ENCODE measurements at regions not wholly inside any gene's neighbourhood (a gene's known extent, or its start where the extent isn't known, plus 50 kb on each side); places are given as distances from the start of the nearest gene placed in this dataset.

DNA sequence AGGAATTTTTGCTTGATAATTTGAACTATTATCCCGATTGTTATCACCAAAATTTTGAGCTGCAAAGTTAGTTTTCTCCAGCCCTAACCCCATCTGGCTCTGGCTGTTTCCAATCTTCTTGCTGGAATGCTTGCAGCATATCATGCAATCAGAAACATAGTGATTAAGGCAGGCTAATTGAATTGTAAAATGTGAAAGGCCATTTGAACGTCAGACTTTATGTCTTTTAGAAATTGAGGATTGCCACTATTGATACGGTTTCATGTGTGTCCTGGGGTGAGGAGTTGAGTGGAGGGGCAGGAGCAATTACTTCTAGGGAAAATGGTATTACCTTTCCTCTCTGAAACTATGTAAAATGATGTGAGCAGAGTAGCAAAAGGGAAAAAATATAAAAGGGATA lies 1674.5 kb upstream of the LRRTM1 start:
- TF ChIP-seq, protein P1, sequence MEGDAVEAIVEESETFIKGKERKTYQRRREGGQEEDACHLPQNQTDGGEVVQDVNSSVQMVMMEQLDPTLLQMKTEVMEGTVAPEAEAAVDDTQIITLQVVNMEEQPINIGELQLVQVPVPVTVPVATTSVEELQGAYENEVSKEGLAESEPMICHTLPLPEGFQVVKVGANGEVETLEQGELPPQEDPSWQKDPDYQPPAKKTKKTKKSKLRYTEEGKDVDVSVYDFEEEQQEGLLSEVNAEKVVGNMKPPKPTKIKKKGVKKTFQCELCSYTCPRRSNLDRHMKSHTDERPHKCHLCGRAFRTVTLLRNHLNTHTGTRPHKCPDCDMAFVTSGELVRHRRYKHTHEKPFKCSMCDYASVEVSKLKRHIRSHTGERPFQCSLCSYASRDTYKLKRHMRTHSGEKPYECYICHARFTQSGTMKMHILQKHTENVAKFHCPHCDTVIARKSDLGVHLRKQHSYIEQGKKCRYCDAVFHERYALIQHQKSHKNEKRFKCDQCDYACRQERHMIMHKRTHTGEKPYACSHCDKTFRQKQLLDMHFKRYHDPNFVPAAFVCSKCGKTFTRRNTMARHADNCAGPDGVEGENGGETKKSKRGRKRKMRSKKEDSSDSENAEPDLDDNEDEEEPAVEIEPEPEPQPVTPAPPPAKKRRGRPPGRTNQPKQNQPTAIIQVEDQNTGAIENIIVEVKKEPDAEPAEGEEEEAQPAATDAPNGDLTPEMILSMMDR (IDR thresholded peaks at IDR 0.05), result no peak
- no peak for TF ChIP-seq POLR2A (IDR thresholded peaks at IDR 0.05)

Data from body of pancreas (tissue), 4 donors.